DND-41 (cell line): ENCODE measurements at regions not wholly inside any gene's neighbourhood (a gene's known extent, or its start where the extent isn't known, plus 50 kb on each side); places are given as distances from the start of the nearest gene placed in this dataset.

Source experiments
- ATAC-seq: fragments of 200-7000 bp; cut with Tn5 transposase; 3 replicates; pipeline ENCODE4 v1.9.1; 2021; ENCODE audit warnings: low read depth; ENCODE audit not compliant: insufficient read depth
- DNase-seq: peaks from one replicate; pipeline ENCODE4 v3.0.0-alpha.2; 2020
- H2AFZ ChIP-seq: 2 replicates; pipeline ENCODE4 v1.6.0; 2012; ENCODE audit warnings: low read depth, low read length
- H3K27ac ChIP-seq: 2 replicates; pipeline ENCODE4 v1.5.1; 2012; ENCODE audit warnings: low read length, inconsistent platforms
- H3K27me3 ChIP-seq: fragments of 200-600 bp; sonication (generic); 2 replicates; pipeline ENCODE4 v1.6.0; 2012; ENCODE audit warnings: low read length, mild to moderate bottlenecking, inconsistent platforms; ENCODE audit not compliant: insufficient read depth, poor library complexity
- H3K36me3 ChIP-seq: 2 replicates; pipeline ENCODE4 v1.5.1; 2012; ENCODE audit warnings: low read length, inconsistent platforms; ENCODE audit not compliant: insufficient read depth
- H3K4me1 ChIP-seq: 2 replicates; pipeline ENCODE4 v1.5.1; 2012; ENCODE audit warnings: mild to moderate bottlenecking, low read length; ENCODE audit not compliant: insufficient read depth
- H3K4me2 ChIP-seq: 2 replicates; pipeline ENCODE4 v1.6.0; 2012; ENCODE audit warnings: mild to moderate bottlenecking, moderate library complexity, low read length, inconsistent platforms; ENCODE audit not compliant: insufficient read depth
- H3K4me3 ChIP-seq, 2 experiments: fragments of 200-600 bp in 1 of 2; shearing (Covaris generic) in 1 of 2; 2 replicates each; pipeline ENCODE4 v1.5.1; 2012 to 2016; ENCODE audit warnings: inconsistent platforms in 2 of 2, low read length in 2 of 2, mild to moderate bottlenecking in 2 of 2, low read depth in 1 of 2, moderate library complexity in 1 of 2
- H3K79me2 ChIP-seq: 2 replicates; pipeline ENCODE4 v1.6.0; 2012; ENCODE audit warnings: low read length, inconsistent platforms; ENCODE audit not compliant: insufficient read depth
- H3K9ac ChIP-seq: 2 replicates; pipeline ENCODE4 v1.6.0; 2012; ENCODE audit warnings: low read depth, mild to moderate bottlenecking, inconsistent platforms, low read length, moderate library complexity
- H3K9me3 ChIP-seq: 2 replicates; pipeline ENCODE4 v1.5.1; 2012; ENCODE audit warnings: low read length, moderate library complexity, mild to moderate bottlenecking, inconsistent platforms; ENCODE audit not compliant: insufficient read depth, severe bottlenecking
- H4K20me1 ChIP-seq: 2 replicates; pipeline ENCODE4 v1.6.0; 2012; ENCODE audit warnings: low read length; ENCODE audit not compliant: insufficient read depth
- EZH2 ChIP-seq: IDR thresholded peaks from 3 replicates; pipeline ENCODE4 v1.6.1; 2012; ENCODE audit warnings: borderline replicate concordance, low read depth, mild to moderate bottlenecking, moderate library complexity, low read length, inconsistent platforms; ENCODE audit not compliant: severe bottlenecking
- TF ChIP-seq, protein P1 (sequence below): IDR thresholded peaks from 2 replicates; pipeline ENCODE4 v1.5.1; 2012; ENCODE audit warnings: borderline replicate concordance, low read length, moderate library complexity, mild to moderate bottlenecking; ENCODE audit not compliant: poor library complexity, severe bottlenecking; ENCODE audit errors: extremely low read depth

DNA sequence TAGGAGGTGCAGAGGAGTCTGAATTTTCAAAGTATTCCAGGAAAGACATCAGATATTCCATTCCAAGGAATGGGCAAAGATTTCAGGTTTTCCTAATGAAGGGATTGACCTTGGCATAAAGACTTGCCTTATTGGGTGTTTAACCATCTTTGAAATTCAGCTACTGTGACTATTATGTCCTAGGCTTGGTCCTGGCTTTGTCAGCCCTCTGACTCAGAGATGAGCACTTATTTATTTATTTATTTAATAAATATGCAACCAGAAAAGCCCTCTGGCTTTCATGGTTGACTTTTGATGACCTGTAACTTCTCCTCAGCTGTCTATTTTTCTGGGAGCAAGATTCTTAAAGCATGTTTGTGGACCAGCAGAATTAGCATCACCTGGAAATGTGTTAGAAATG, 455.1 kb downstream of the KIF2B start:
- no peaks in the 10 kb centered on the region for H3K36me3 ChIP-seq
- no peak overlapping the region for H3K9ac ChIP-seq
- H3K9me3 ChIP-seq: no peaks in the 10 kb centered on the region
- H2AFZ ChIP-seq: no peak overlapping the region
- no peaks in the 10 kb centered on the region for H3K27me3 ChIP-seq
- no peak overlapping the region for H3K4me3 ChIP-seq
- no peaks in the 10 kb centered on the region for H3K79me2 ChIP-seq
- H3K4me1 ChIP-seq: no peaks in the 10 kb centered on the region
- no peak overlapping the region for H3K27ac ChIP-seq
- H4K20me1 ChIP-seq: no peaks in the 10 kb centered on the region
- TF ChIP-seq, protein P1, sequence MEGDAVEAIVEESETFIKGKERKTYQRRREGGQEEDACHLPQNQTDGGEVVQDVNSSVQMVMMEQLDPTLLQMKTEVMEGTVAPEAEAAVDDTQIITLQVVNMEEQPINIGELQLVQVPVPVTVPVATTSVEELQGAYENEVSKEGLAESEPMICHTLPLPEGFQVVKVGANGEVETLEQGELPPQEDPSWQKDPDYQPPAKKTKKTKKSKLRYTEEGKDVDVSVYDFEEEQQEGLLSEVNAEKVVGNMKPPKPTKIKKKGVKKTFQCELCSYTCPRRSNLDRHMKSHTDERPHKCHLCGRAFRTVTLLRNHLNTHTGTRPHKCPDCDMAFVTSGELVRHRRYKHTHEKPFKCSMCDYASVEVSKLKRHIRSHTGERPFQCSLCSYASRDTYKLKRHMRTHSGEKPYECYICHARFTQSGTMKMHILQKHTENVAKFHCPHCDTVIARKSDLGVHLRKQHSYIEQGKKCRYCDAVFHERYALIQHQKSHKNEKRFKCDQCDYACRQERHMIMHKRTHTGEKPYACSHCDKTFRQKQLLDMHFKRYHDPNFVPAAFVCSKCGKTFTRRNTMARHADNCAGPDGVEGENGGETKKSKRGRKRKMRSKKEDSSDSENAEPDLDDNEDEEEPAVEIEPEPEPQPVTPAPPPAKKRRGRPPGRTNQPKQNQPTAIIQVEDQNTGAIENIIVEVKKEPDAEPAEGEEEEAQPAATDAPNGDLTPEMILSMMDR: no peak
- no peak for TF ChIP-seq EZH2
- no peak overlapping the region for H3K4me2 ChIP-seq
- ATAC-seq (no peak), DNase-seq (no peak)

DNA sequence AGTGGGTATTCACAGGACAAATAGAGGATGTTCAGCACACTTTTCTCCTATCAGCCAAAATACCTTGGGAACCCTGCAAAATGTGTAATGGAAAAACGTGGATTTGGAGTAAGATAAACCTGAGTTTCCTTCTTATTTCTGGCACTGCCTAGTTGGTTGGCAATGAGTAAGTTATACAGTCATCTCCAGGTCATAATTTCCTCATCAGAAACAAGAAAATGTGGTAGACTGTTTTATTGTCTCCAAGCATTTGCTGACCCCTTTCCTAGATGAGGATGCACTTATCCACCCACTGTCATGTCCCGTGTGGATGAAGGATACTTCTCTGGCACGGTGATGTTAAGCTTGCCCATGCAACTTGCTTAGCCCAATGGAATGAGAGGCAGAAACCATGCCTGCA, 458.0 kb downstream of the KIF2B start:
- Histone ChIP-seq H3K36me3 (no peaks in the 10 kb centered on the region), H2AFZ (no peak overlapping the region), H4K20me1 (no peaks in the 10 kb centered on the region), H3K4me1 (no peaks in the 10 kb centered on the region), H3K9me3 (no peaks in the 10 kb centered on the region), H3K4me3 (no peak overlapping the region), H3K4me2 (no peak overlapping the region), H3K27me3 (no peaks in the 10 kb centered on the region), H3K27ac (no peak overlapping the region), H3K9ac (no peak overlapping the region), H3K79me2 (no peaks in the 10 kb centered on the region)
- no peak for TF ChIP-seq EZH2
- TF ChIP-seq, protein P1: no peak
- no peak for DNase-seq
- no peak for ATAC-seq

DNA sequence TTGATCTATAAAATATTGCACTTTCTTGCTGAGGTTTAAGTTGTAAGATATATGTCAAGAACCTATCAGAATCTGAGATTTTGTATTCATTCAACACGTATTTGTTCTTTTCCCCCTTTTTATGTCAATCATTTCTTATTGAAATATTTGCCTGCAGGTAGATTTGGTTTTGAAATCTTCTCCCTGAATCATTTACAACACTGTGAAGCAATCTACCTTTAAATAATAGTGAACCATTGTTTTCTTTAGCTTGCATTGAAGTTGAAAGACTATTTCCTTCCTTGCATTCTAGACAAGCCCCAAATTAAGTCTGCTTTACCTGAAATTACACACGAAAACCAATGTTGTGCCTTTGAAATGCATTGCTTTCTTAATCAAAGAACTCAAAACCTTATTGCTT, 460.2 kb downstream of the KIF2B start:
- H3K27me3 ChIP-seq: no peaks in the 10 kb centered on the region
- H3K79me2 ChIP-seq: no peaks in the 10 kb centered on the region
- no peaks in the 10 kb centered on the region for H3K4me1 ChIP-seq
- TF ChIP-seq EZH2: no peak
- TF ChIP-seq, protein P1: no peak
- ATAC-seq: no peak
- DNase-seq: no peak
- no peak overlapping the region for H3K9ac ChIP-seq
- no peaks in the 10 kb centered on the region for H3K36me3 ChIP-seq
- H3K4me2 ChIP-seq: no peak overlapping the region
- no peak overlapping the region for H2AFZ ChIP-seq
- H3K9me3 ChIP-seq: no peaks in the 10 kb centered on the region
- no peak overlapping the region for H3K4me3 ChIP-seq
- H4K20me1 ChIP-seq: no peaks in the 10 kb centered on the region
- no peak overlapping the region for H3K27ac ChIP-seq

DNA sequence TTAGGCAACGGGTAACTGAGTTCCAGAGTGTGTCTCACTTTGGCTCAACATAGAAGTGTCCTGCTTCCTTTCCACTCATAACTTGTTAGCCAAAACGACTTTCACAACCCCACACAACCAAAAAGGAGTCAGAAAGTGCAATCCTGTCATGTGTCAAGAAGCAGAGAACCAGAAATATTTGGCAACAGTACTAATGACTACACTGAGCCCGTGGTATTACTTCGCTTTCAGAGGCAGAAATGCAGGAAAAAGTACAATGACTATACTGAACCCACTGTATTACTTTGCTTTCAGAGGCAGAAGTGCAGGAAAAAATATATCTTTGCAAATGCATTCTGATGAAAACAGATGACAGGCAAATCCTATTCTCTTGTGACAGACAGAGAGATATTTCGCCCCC, 484.6 kb downstream of the KIF2B start:
- Histone ChIP-seq H3K9me3 (no peaks in the 10 kb centered on the region), H3K79me2 (no peaks in the 10 kb centered on the region), H3K27ac (no peak overlapping the region), H3K36me3 (no peaks in the 10 kb centered on the region), H3K9ac (no peak overlapping the region), H3K4me3 (no peak overlapping the region), H3K27me3 (no peaks in the 10 kb centered on the region), H4K20me1 (no peaks in the 10 kb centered on the region), H2AFZ (no peak overlapping the region), H3K4me2 (no peak overlapping the region), H3K4me1 (no peaks in the 10 kb centered on the region)
- TF ChIP-seq, protein P1: no peak
- TF ChIP-seq EZH2: no peak
- ATAC-seq: no peak
- DNase-seq: no peak
